ENCODE measurements at regions not wholly inside any gene's neighbourhood (a gene's known extent, or its start where the extent isn't known, plus 50 kb on each side); places are given as distances from the start of the nearest gene placed in this dataset.
A peak's percentile ranks its signal among the peaks of the same experiment; 100 is the strongest.

DNA sequence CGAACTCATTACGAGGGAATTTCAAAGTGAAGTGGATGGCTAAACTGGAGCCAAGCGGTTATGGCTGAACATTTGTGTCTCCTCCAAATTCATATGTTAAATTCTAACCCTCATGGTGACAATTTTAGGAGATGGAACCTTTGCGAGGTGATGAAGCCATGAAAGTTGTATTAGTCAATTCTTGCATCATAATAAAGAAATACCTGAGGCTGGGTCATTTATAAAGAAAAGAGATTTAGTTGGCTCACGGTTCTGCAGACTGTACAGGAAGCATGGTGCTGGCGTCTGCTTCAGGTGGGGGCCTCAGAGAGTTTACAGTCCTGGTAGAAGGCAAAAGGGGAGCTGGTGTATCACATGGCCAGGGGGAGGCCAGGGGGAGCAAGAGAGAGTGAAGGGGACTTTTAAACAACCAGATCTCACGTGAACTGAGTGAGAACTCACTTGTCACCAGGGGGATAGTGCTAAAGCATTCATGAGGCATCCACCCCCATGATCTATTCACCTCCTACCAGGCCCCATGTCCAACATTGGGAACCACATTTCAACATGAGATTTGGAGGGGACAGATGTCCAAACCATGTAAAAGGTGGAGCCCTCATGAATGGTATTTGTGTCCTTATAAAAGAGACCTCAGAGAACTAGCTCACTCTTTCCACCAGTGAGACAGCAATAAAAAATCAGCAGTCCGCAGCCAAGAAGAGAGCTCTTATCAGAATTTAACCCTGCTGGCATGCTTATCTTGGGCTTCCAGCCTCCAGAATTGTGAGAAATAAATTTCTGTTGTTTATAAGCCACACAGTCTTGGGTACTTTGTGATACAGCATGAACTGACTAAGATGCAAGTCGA is 143.4 kb downstream of the MTRR start:
- Histone ChIP-seq H3K9ac (ENCODE audit: insufficient read depth, low read depth, low read length) (no peak overlapping the region), H2AFZ (ENCODE audit: low read length) (no peak overlapping the region), H3K4me3 (replicated peaks in 1 of 3; ENCODE audit: insufficient read depth in 1 of 3, low read depth in 2 of 3, low read length in 3 of 3) (no peak overlapping the region), H3K79me2 (ENCODE audit: insufficient read depth, low read length) (no peaks in the 10 kb centered on the region), H3K4me1 (ENCODE audit: insufficient read depth, low read length) (no peaks in the 10 kb centered on the region), H3K36me3 (replicated peaks in 1 of 2; ENCODE audit: control insufficient read depth in 1 of 2, insufficient read depth in 2 of 2, low read length in 2 of 2) (no peaks in the 10 kb centered on the region), H3K4me2 (ENCODE audit: low read depth, low read length) (no peak overlapping the region), H3K27ac (ENCODE audit: extremely low read length, insufficient read depth, low read length) (no peak overlapping the region), H3K9me3 (ENCODE audit: low read length) (no peaks in the 10 kb centered on the region; the same call in 1 of the 2 replicates), H3K27me3 (ENCODE audit: control insufficient read depth in 1 of 2, insufficient read depth in 2 of 2, low read length in 2 of 2) (no peaks in the 10 kb centered on the region), H4K20me1 (ENCODE audit: insufficient read depth, low read length) (no peaks in the 10 kb centered on the region)
- in situ Hi-C loops (cut with HindIII; ENCODE audit: extremely low pct_ligation_motif_present, low pct_unique_long_range_greater_than_20kb), result no loop called here
- intact Hi-C loops (cut with micrococcal nuclease; ENCODE audit: unreplicated experiment), result loop anchor here (1.0 to 2.0 kb wide), 2 partner anchors 172 to 1194 kb away; no protein-coding TSS in a partner anchor
- ChIA-PET POLR2A (no interaction called here), CTCF (ENCODE audit: low intra/inter-chr PET ratio, low total read pairs) (no interaction called here)
- ATAC-seq, result peak; percentile 65
- no peak for FAIRE-seq
- 9% methylated on average over 9 of the region's 9 CpGs for WGBS (ENCODE audit: low lambda C conversion rate)
- peak; percentile 6 for DNase-seq (ENCODE audit: low spot score)
- BruUV-seq (replicated peaks), result no TSS peak
- TF ChIP-seq SMC3 (IDR thresholded peaks at IDR 0.05; ENCODE audit: low read length), result peak; percentile 19; the same call in 1 of the 2 replicates
- no peak for TF ChIP-seq SP4 (CRISPR knock-in tag; IDR thresholded peaks at IDR 0.05)
- 0 out of 2 replicates have a peak, but pooled peaks have one; percentile 9 for TF ChIP-seq CEBPB (IDR thresholded peaks at IDR 0.05; ENCODE audit: borderline replicate concordance, low read depth, low read length)
- TF ChIP-seq CHD2 (IDR thresholded peaks at IDR 0.05; ENCODE audit: low read depth, low read length), result peak; percentile 64; the same call in 1 of the 2 replicates

DNA sequence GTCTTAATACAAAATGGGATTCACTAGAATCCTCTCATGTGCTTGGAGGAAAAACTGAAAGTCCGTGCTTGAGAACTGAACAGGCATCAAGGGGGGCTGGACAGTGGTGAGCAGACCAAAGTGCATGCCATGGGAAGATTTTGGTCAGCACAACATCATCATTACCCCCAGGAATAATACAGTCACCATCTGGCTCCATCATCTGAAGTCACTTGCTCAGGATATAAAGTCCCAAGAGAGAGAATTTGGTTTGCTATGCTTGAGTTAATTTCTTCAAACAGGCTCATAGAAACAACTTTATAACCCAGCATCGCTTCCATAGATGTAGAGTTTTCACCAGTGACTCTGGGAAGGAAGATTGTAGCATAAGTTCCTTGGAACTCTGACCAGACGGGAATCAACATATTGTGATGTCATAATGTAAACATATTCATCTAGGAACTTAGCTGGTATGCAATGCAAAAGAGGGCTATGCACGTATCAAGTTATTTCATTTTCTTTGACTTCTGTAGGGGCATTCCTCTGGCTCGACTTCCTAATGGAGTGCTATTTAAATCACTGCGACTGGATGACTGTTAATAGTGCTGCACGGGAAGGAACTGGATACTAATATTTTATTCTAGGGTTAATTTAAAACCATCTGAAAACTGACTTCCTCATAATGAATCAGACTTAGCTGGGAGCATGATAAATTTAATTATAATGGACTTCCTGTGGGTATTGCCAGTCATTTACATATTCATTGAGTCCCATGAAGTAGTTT is 145.2 kb downstream of the MTRR start:
- intact Hi-C loops (cut with micrococcal nuclease; ENCODE audit: unreplicated experiment) (loop anchor here (2.0 kb wide), 1 partner anchor 1193 kb away; no protein-coding TSS in a partner anchor), in situ Hi-C loops (cut with HindIII; ENCODE audit: extremely low pct_ligation_motif_present, low pct_unique_long_range_greater_than_20kb) (no loop called here)
- Histone ChIP-seq H2AFZ (ENCODE audit: low read length) (no peak overlapping the region), H4K20me1 (ENCODE audit: insufficient read depth, low read length) (no peaks in the 10 kb centered on the region), H3K4me1 (ENCODE audit: insufficient read depth, low read length) (no peaks in the 10 kb centered on the region), H3K36me3 (replicated peaks in 1 of 2; ENCODE audit: control insufficient read depth in 1 of 2, insufficient read depth in 2 of 2, low read length in 2 of 2) (no peaks in the 10 kb centered on the region), H3K9ac (ENCODE audit: insufficient read depth, low read depth, low read length) (no peak overlapping the region), H3K4me2 (ENCODE audit: low read depth, low read length) (no peak overlapping the region), H3K9me3 (ENCODE audit: low read length) (no peaks in the 10 kb centered on the region), H3K27me3 (ENCODE audit: control insufficient read depth in 1 of 2, insufficient read depth in 2 of 2, low read length in 2 of 2) (no peaks in the 10 kb centered on the region), H3K79me2 (ENCODE audit: insufficient read depth, low read length) (no peaks in the 10 kb centered on the region), H3K4me3 (replicated peaks in 1 of 3; ENCODE audit: insufficient read depth in 1 of 3, low read depth in 2 of 3, low read length in 3 of 3) (no peak overlapping the region), H3K27ac (ENCODE audit: extremely low read length, insufficient read depth, low read length) (no peak overlapping the region)
- DNase-seq (ENCODE audit: low spot score) (no peak), FAIRE-seq (no peak), ATAC-seq (no peak)
- ChIA-PET CTCF (ENCODE audit: low intra/inter-chr PET ratio, low total read pairs) (no interaction called here), POLR2A (no interaction called here)
- 2% methylated on average over 7 of the region's 7 CpGs for WGBS (ENCODE audit: low lambda C conversion rate)
- no TSS peak for BruUV-seq (replicated peaks)
- TF ChIP-seq E2F1 (CRISPR knock-in tag; IDR thresholded peaks at IDR 0.05) (no peak), HNRNPLL (IDR thresholded peaks at IDR 0.05; ENCODE audit: low read depth, low read length, poor library complexity, severe bottlenecking) (no peak), RBM39 (IDR thresholded peaks at IDR 0.05; ENCODE audit: low read depth, low read length, poor library complexity, severe bottlenecking) (no peak), ZNF34 (CRISPR knock-in tag; IDR thresholded peaks at IDR 0.05; ENCODE audit: borderline replicate concordance) (no peak), CREB1 (IDR thresholded peaks at IDR 0.05) (peak; percentile 44; the same call in 1 of the 2 replicates), CREB1 (CRISPR knock-in tag; IDR thresholded peaks at IDR 0.05) (no peak), ZNF572 (CRISPR knock-in tag; IDR thresholded peaks at IDR 0.05) (no peak)
- TF ChIP-seq, protein P1, sequence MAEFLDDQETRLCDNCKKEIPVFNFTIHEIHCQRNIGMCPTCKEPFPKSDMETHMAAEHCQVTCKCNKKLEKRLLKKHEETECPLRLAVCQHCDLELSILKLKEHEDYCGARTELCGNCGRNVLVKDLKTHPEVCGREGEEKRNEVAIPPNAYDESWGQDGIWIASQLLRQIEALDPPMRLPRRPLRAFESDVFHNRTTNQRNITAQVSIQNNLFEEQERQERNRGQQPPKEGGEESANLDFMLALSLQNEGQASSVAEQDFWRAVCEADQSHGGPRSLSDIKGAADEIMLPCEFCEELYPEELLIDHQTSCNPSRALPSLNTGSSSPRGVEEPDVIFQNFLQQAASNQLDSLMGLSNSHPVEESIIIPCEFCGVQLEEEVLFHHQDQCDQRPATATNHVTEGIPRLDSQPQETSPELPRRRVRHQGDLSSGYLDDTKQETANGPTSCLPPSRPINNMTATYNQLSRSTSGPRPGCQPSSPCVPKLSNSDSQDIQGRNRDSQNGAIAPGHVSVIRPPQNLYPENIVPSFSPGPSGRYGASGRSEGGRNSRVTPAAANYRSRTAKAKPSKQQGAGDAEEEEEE (CRISPR knock-in tag; IDR thresholded peaks at IDR 0.05; ENCODE audit: borderline replicate concordance), result no peak
